GM12892 (cell line): ENCODE measurements at regions not wholly inside any gene's neighbourhood (a gene's known extent, or its start where the extent isn't known, plus 50 kb on each side); places are given as distances from the start of the nearest gene placed in this dataset.

Experiments
- POLR2A ChIP-seq: IDR thresholded peaks from 2 replicates; pipeline ENCODE4 v1.6.1; 2011; ENCODE audit warnings: low read depth, low read length, control low read depth
- TAF1 ChIP-seq: IDR thresholded peaks from 2 replicates; pipeline ENCODE4 v1.6.1; 2011; ENCODE audit warnings: low read depth, mild to moderate bottlenecking, control low read depth, low read length, borderline replicate concordance

DNA sequence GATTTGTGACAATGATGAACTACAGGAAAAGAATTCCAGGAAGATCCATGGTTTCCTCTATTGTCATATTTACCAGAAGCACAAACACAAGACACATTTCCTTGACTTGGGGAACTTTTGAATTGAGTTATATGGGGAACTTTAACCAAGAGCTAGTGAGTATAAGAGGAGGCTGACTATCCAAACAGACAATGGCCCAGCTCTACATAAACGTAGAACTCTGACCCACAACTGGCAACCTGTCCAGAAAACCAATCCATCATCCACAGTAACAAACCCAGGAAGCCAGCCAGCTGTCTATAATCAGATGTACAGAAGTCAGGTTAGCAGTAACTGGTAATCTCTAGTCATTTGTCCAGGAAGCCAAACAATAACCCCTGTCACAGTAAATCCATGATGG, 167.0 kb upstream of the CPEB2 start:
- TF ChIP-seq POLR2A (no peak), TAF1 (no peak)
